B cell (primary cell): ENCODE measurements at regions not wholly inside any gene's neighbourhood (a gene's known extent, or its start where the extent isn't known, plus 50 kb on each side); places are given as distances from the start of the nearest gene placed in this dataset.

Experiments
- CTCF ChIP-seq: fragments of 200-600 bp; IDR thresholded peaks from one replicate; pipeline ENCODE4 v1.8.0; 2022; ENCODE audit warnings: antibody characterized with exemption, mild to moderate bottlenecking
- EZH2 ChIP-seq: IDR thresholded peaks from 2 replicates; pipeline ENCODE4 v1.6.1; 2012; ENCODE audit warnings: borderline replicate concordance, low read depth, mild to moderate bottlenecking, moderate library complexity, low read length; ENCODE audit not compliant: insufficient read depth, poor library complexity, severe bottlenecking

GRCh38 chr11:123361110-123361509 is 69.0 kb upstream of the GRAMD1B start:
- no peak for TF ChIP-seq CTCF
- TF ChIP-seq EZH2 = no peak
